NCI-H82 (cell line): ENCODE measurements at regions not wholly inside any gene's neighbourhood (a gene's known extent, or its start where the extent isn't known, plus 50 kb on each side); places are given as distances from the start of the nearest gene placed in this dataset.
"Not testable (repeated sequence)": the region's sequence is repeated elsewhere in the genome, so short reads cannot be mapped to it uniquely, and the experiment has no call there.

ENCODE experiments used
- DNase-seq: peaks from one replicate; lab custom pipeline; 2025; lab: John Stamatoyannopoulos, UW

- no peak for DNase-seq
Observed at GRCh38 chr17:63078707-63079106, 112.7 kb downstream of the TANC2 start.

GRCh38 chr17:63082273-63082861 lies 116.3 kb downstream of the TANC2 start:
- peak; percentile 37 for DNase-seq

GRCh38 chr17:63082952-63083351 lies 116.9 kb downstream of the TANC2 start:
- DNase-seq = no peak

- DNase-seq = no peak
Observed at GRCh38 chr17:63086483-63087185, 120.6 kb downstream of the TANC2 start.

GRCh38 chr17:63090358-63091114 lies 124.5 kb downstream of the TANC2 start:
- DNase-seq = not testable (repeated sequence)

GRCh38 chr17:63091909-63092308 lies 125.9 kb downstream of the TANC2 start:
- DNase-seq = not testable (repeated sequence)

GRCh38 chr17:63094631-63095030 lies 128.6 kb downstream of the TANC2 start:
- no peak for DNase-seq

- no peak for DNase-seq
Observed at GRCh38 chr17:63095459-63095858, 129.4 kb downstream of the TANC2 start.

- no peak for DNase-seq
Observed at GRCh38 chr17:63095879-63096278, 129.8 kb downstream of the TANC2 start.

- no peak for DNase-seq
Observed at GRCh38 chr17:63096426-63096825, 130.4 kb downstream of the TANC2 start.

- DNase-seq = no peak
Observed at GRCh38 chr17:63099425-63099824, 133.4 kb downstream of the TANC2 start.

GRCh38 chr17:63102034-63102433 lies 136.0 kb downstream of the TANC2 start:
- no peak for DNase-seq

- DNase-seq = no peak
Observed at GRCh38 chr17:63106050-63106449, 140.0 kb downstream of the TANC2 start.

GRCh38 chr17:63109661-63110060 lies 143.6 kb downstream of the TANC2 start:
- no peak for DNase-seq

- DNase-seq = peak; percentile 54
Observed at GRCh38 chr17:63113167-63113566, 147.1 kb downstream of the TANC2 start.

- DNase-seq = peak; percentile 52
Observed at GRCh38 chr17:63116228-63116627, 150.2 kb downstream of the TANC2 start.

GRCh38 chr17:63116967-63117830 lies 151.2 kb downstream of the TANC2 start:
- DNase-seq = peak; percentile 21

GRCh38 chr17:63120406-63120805 lies 154.4 kb downstream of the TANC2 start:
- DNase-seq = peak; percentile 14

- DNase-seq = peak; percentile 44
Observed at GRCh38 chr17:63124536-63124935, 158.5 kb downstream of the TANC2 start.

- DNase-seq = no peak
Observed at GRCh38 chr17:63124958-63125357, 158.9 kb downstream of the TANC2 start.

- DNase-seq = peak; percentile 79
Observed at GRCh38 chr17:63125987-63126386, 160.0 kb downstream of the TANC2 start.

GRCh38 chr17:63126607-63127006 lies 160.6 kb downstream of the TANC2 start:
- peak; percentile 38 for DNase-seq
